Cardiac fibroblast (primary cell): ENCODE measurements at regions not wholly inside any gene's neighbourhood (a gene's known extent, or its start where the extent isn't known, plus 50 kb on each side); places are given as distances from the start of the nearest gene placed in this dataset.
"Not testable (repeated sequence)": the region's sequence is repeated elsewhere in the genome, so short reads cannot be mapped to it uniquely, and the experiment has no call there.

Experiments used
- DNase-seq, 2 donors: peaks; one replicate each; pipeline versions ENCODE4 v3.0.0 to v3.0.0-alpha.2; 2010; ENCODE audit warnings: low read depth in 2 of 2
- H3K4me3 ChIP-seq, 2 donors: replicated peaks in 1 of 2; 1 replicate in 1 of 2; 2 replicates in 1 of 2; pipeline ENCODE4 v1.5.1; 2011; ENCODE audit warnings: low read depth in 2 of 2, low read length in 2 of 2, mild to moderate bottlenecking in 2 of 2, moderate library complexity in 1 of 2
- TF ChIP-seq, protein P1 (sequence below): IDR thresholded peaks from one replicate; pipeline ENCODE4 v1.5.1; 2011; ENCODE audit warnings: low read depth, mild to moderate bottlenecking, low read length, inconsistent platforms

DNA sequence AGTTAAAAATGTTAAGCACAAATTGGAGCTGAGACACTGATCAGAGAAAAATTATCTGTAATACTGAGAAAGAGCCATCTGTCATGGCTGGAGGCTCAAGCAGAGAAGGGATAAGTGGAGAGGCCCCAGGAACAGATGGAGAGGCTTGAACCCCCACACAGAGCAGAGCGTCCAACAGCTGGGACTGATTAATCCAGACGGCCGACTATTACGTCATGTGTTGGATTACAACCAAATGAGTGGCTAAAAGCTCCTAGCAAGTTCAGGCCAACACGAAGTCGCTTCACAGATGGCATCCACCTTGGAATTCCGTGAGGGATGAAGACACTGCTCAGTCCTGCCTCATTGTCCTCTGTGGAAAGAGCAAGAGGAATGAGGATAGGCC is 57.7 kb upstream of the ATXN3L start:
- H3K4me3 ChIP-seq, result peak overlapping the region in 1 of 2 donors; percentile 2
- peak; percentile 90 to 96 for DNase-seq
- TF ChIP-seq, protein P1, sequence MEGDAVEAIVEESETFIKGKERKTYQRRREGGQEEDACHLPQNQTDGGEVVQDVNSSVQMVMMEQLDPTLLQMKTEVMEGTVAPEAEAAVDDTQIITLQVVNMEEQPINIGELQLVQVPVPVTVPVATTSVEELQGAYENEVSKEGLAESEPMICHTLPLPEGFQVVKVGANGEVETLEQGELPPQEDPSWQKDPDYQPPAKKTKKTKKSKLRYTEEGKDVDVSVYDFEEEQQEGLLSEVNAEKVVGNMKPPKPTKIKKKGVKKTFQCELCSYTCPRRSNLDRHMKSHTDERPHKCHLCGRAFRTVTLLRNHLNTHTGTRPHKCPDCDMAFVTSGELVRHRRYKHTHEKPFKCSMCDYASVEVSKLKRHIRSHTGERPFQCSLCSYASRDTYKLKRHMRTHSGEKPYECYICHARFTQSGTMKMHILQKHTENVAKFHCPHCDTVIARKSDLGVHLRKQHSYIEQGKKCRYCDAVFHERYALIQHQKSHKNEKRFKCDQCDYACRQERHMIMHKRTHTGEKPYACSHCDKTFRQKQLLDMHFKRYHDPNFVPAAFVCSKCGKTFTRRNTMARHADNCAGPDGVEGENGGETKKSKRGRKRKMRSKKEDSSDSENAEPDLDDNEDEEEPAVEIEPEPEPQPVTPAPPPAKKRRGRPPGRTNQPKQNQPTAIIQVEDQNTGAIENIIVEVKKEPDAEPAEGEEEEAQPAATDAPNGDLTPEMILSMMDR, result no peak

DNA sequence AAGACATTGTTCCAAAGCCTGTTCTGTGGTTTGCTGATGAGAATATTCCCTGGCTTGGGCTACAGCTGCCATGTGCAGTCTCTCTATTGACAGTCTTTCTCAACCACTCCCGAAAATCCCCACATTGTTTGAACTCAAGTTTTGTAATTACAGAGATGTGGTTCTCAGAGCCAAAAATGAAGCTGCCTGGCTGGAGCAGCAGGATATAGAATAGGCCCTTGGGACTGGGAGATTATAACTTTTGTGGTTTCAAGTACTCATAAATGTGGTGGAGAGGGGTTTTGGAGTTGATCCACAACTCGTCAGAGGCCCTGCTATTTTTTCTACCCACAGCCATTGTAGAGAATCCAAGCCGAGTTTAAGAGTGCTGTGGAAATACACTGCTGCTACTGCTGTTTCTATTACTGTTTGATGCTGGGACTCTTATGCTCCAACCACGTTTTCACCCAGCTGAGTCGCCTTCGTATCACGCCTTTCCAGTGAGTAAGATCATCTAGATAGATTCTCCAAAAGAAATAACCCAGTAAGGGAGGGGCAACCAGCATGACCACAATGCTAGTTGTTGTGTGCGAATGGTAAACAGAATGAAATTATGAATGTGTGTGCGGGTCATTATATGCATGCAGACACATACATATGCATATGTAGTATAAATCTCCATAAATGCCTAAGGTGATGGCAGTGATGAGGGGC is 57.1 kb upstream of the ATXN3L start:
- H3K4me3 ChIP-seq, result peak overlapping the region in 1 of 2 donors; percentile 2
- DNase-seq, result peak; percentile 97 to 98
- TF ChIP-seq, protein P1, result no peak

DNA sequence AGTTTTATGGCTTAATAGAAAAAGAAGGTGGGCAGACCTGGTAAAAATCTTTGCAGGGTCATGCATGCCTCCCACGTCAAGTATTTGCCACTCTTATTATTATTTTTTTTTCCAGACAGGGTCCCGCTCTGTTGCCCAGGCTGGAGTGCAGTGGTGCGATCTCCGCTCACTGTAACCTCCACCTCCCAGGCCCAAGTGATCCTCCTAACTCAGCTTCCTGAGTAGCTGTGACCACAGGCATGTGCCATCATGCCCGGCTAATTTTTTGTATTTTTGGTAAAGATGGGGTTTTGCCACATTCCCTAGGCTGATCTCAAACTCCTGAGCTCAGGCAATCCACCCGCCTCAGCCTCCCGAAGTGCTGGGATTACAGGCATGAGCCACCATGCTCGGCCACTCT is 55.7 kb upstream of the ATXN3L start:
- DNase-seq, H3K4me3 ChIP-seq: not testable (repeated sequence)

DNA sequence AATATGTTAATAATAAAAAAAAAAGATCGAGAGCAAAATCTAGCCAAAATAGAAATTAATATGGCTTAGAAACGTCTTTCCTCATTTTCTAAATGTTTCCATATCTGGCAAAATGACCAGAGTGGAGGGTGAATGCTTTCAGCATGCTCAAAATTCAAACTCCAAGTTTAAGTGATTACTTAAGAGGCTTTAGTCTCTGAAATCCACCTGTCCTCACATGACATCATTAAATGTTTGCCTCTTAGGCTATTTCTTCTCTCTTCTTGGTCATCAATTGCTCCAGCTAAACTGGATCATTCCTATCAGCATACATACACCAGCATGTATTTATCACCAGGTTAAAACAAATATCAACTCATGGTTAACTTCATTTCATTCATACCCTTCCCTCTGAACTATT is 54.5 kb upstream of the ATXN3L start:
- DNase-seq, result no peak
- H3K4me3 ChIP-seq, result no peak overlapping the region
- TF ChIP-seq, protein P1, result no peak

DNA sequence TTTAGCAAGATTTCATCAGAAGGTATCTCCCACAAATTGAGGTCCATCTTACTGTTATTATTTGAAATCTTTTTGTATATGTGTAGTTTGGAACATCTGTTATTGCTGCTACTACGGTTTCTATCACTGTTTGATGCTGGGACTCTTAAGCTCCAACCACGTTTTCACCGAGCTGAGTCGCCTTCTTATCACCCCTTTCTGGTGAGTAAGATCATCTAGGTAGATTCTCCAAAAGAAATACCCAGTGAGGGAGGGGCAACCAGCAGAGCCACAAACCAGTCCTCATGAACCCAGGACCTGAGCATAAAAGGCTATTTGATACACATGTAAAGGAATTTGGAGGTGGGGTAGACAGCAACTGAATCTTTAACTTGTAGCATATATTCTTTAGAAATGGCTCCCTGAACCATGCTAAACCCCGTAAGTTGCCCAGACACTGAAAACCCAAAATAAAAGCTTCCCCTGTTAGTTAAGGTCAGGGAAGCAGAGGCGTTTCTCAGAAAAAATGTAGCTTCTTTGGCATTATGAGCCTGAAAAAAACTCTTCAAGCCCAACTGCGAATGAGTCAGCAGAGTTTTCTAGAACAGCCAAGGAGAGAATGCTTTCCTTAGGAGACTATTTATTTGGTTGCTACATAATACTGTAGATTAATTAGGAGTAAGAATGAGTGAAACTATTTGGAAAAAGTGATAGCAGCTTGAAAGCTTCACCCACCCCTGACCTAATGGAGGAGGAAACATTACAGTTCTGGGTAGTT is 53.8 kb upstream of the ATXN3L start:
- peak; percentile 82 to 92 for DNase-seq
- TF ChIP-seq, protein P1, result no peak
- no peak overlapping the region for H3K4me3 ChIP-seq

DNA sequence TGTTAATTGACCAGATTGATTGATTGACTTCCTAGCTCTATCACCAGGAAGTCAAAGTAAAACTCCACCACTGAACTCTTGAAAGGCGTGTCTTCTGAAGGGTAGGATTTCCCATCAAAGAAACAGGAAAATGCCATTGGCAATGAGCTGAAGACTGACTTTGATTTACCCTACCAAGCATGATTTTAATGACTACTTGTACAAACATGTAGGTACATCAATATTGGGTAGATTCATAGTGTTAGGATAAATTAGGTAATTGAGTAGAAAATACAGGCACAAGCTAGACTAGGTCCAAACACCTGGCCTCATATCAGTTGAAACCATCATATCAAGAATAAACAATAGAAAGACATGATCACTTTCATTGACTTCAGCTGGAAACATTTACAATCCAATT is 53.2 kb upstream of the ATXN3L start:
- TF ChIP-seq, protein P1, result no peak
- no peak overlapping the region for H3K4me3 ChIP-seq
- DNase-seq, result no peak

DNA sequence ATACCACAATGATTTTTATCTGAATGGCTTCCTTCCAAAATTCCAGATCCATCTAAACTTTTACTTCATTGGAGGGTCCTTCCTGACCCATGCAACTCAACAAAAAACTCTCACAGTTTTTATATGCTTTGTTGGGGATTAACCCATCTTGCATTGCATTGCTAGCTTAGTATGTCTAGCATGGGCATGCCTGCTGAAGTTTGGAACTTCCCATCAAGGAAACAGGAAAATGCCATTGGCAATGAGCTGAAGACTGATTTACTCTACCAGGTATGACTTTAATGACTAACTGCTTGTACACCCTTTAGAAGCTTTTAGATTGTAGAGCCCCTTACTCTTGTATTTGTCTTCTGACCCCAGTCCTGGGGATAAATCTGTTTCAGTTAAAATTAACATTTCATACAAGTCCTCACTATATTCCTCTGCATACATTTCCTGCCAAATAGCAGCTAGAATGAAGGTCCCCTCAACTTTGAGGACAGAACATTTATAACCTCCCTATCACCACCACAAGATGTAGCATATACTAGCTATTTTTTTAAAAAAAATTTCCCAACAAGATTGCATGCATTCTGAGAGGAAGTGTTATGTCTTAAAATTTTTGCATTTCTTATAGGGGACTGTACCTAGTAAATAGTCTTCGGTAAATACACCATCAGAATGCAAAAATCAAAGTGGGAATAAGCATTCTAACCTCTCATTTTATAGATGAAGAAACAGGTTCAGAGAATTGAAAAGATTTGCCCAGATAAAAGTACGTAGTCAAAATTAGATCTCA is 52.5 kb upstream of the ATXN3L start:
- TF ChIP-seq, protein P1, result no peak
- H3K4me3 ChIP-seq, result no peak overlapping the region
- DNase-seq, result no peak
